Astrocyte of the cerebellum (primary cell): ENCODE measurements at regions not wholly inside any gene's neighbourhood (a gene's known extent, or its start where the extent isn't known, plus 50 kb on each side); places are given as distances from the start of the nearest gene placed in this dataset.
"Not testable (repeated sequence)": the region's sequence is repeated elsewhere in the genome, so short reads cannot be mapped to it uniquely, and the experiment has no call there.

ENCODE experiments used
- DNase-seq: peaks from one replicate; pipeline ENCODE4 v3.0.0-alpha.2; 2011; ENCODE audit warnings: low read depth
- H3K4me3 ChIP-seq: 2 replicates; pipeline ENCODE4 v1.5.1; 2011; ENCODE audit warnings: mild to moderate bottlenecking, low read depth, low read length, moderate library complexity
- in situ Hi-C: cut with HindIII; loops from 2 replicates; pipeline ENCODE4 v1.10.0; 2017; ENCODE audit warnings: low sequenced_read_pairs
- TF ChIP-seq, protein P1 (sequence below): IDR thresholded peaks from 2 replicates; pipeline ENCODE4 v1.5.1; 2012; ENCODE audit warnings: low read length, low read depth, moderate library complexity, mild to moderate bottlenecking; ENCODE audit errors: missing control alignments

GRCh38 chr6:144633886-144634285, 348.8 kb downstream of the UTRN start:
- TF ChIP-seq, protein P1, sequence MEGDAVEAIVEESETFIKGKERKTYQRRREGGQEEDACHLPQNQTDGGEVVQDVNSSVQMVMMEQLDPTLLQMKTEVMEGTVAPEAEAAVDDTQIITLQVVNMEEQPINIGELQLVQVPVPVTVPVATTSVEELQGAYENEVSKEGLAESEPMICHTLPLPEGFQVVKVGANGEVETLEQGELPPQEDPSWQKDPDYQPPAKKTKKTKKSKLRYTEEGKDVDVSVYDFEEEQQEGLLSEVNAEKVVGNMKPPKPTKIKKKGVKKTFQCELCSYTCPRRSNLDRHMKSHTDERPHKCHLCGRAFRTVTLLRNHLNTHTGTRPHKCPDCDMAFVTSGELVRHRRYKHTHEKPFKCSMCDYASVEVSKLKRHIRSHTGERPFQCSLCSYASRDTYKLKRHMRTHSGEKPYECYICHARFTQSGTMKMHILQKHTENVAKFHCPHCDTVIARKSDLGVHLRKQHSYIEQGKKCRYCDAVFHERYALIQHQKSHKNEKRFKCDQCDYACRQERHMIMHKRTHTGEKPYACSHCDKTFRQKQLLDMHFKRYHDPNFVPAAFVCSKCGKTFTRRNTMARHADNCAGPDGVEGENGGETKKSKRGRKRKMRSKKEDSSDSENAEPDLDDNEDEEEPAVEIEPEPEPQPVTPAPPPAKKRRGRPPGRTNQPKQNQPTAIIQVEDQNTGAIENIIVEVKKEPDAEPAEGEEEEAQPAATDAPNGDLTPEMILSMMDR: no peak
- in situ Hi-C loops: no loop called here

DNA sequence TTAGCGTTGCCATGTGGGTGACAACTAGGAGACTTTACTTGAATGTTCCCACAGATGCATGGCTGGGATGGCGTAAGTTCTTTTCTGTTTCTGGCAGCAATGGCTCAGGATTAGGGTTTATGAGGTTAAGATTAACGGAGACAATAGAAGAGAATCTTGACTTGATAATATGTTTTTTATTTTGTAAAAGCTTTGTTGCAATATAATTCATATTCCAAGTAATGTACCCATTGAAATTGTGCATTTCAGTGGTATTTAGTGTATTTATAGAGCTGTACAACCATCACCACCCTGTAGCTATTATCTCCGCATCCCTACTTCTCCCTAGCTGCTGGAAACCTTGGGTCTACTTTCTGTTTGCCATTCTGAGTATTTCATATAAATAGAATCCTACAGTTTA, 349.2 kb downstream of the UTRN start:
- TF ChIP-seq, protein P1: no peak
- DNase-seq: no peak
- H3K4me3 ChIP-seq: no peak overlapping the region
- in situ Hi-C loops: no loop called here

More at GRCh38 chr6:144633886-144634285, 348.8 kb downstream of the UTRN start:
- H3K4me3 ChIP-seq: no peak overlapping the region
- no peak for DNase-seq

DNA sequence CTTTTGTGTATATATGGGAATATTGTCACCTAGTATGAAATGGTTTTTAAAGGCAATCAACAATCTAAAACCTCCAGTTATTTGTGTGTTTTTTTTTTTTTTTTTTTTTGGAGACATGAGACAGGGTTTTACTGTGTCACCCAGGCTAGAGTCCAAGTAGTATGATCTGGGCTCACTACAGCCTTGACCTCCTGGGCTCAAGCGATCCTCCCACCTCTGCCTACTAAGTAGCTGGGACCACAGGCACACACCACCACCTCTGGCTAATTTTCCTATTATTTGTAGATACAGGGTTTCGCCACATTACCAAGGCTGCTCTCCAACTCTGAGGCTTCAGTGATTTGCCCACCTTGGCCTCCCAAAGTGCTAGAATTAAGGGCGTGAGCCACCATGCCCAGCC, 349.9 kb downstream of the UTRN start:
- TF ChIP-seq, protein P1: no peak
- in situ Hi-C loops: no loop called here
- DNase-seq: no peak
- no peak overlapping the region for H3K4me3 ChIP-seq

- in situ Hi-C loops, H3K4me3 ChIP-seq: not testable (repeated sequence)
Observed at GRCh38 chr6:144636025-144636424, 350.9 kb downstream of the UTRN start.

GRCh38 chr6:144637541-144637940, 352.4 kb downstream of the UTRN start:
- in situ Hi-C loops: no loop called here
- TF ChIP-seq, protein P1: no peak
- DNase-seq: no peak
- no peak overlapping the region for H3K4me3 ChIP-seq

More at GRCh38 chr6:144636025-144636424, 350.9 kb downstream of the UTRN start:
- DNase-seq: not testable (repeated sequence)

DNA sequence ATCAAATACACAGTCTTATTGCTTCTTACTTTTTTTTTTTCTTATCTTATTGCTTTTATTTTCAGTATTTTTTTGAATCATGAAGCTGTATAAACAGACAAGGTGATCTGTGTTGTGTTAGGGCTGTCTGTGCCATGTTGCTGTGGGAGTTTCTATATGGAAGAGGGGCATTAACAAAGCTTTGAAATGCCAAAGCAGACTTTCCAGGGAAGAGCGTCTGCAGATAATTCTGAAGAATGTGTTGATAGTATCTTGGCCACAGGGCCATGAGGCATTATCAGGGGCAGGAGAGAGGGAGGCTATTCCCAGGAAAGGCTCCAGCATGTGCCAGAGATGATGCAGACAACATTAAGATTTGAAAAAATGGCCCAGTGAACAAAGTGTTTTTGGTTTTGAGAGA, 354.5 kb downstream of the UTRN start:
- H3K4me3 ChIP-seq: no peak overlapping the region
- DNase-seq: no peak
- in situ Hi-C loops: no loop called here
- TF ChIP-seq, protein P1: no peak

- no peak overlapping the region for H3K4me3 ChIP-seq
- in situ Hi-C loops: no loop called here
- DNase-seq: no peak
- TF ChIP-seq, protein P1: no peak
Observed at GRCh38 chr6:144641286-144641685, 356.2 kb downstream of the UTRN start.
